HG02981 (cell line): ENCODE measurements at regions not wholly inside any gene's neighbourhood (a gene's known extent, or its start where the extent isn't known, plus 50 kb on each side); places are given as distances from the start of the nearest gene placed in this dataset.
"Not testable (repeated sequence)": the region's sequence is repeated elsewhere in the genome, so short reads cannot be mapped to it uniquely, and the experiment has no call there.

Experiments used
- ATAC-seq: cut with Tn5 transposase; IDR thresholded peaks from one replicate; pipeline ENCODE4 v1.9.1; 2021; ENCODE audit warnings: mild to moderate bottlenecking, moderate library complexity; ENCODE audit not compliant: unreplicated experiment

DNA sequence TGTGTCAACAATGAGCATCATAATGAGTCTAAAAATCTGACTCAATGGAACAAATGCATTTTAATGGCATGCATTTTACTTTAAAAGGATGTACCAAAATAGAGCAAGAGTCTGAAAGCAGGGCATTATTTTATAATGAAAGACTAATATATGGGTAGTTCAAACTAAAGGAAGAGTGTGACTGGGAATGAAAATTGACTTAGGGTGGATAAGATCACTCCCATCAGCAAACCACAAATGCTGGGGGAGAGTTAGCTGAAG is 114.7 kb downstream of the SOX4 start:
- ATAC-seq: no peak

GRCh38 chr6:21710216-21710615 is 116.7 kb downstream of the SOX4 start:
- ATAC-seq: no peak

DNA sequence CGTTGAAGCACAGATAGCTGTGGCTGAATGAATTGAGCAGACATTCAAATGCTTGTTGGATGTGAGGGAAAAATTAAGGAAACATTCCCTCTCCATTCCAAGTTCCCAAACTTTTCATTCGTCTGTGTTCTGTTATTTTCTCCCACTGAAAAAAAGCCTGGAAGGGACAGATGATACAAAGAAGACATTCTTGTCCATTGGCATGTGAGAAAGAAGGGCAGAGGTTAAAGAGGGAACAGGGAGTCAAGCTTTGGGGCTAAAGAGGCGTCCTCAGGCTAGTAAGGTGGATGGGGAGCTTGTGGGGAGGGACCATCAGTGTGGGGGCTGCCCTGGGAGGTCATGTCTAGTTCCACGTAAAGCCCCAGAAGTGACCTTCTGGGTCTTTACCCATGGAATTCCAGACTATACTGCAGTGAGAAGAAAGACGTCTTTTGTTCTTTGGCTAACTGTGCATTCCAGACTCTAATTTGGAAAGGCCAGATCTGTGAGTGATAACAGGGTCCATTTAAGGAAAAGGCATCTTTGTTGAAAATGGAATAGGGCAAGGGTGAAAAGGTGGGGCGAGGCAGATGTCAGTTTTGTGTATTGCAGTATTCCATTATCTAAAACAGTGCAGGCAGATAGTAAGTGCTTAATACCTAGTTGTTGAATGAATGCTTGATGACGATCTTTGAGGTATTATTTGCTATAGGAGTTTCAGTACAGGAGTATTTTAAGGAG is 117.5 kb downstream of the SOX4 start:
- ATAC-seq: no peak

GRCh38 chr6:21712213-21712612 is 118.7 kb downstream of the SOX4 start:
- ATAC-seq: no peak

- ATAC-seq: no peak
Observed at GRCh38 chr6:21713481-21713880, 119.9 kb downstream of the SOX4 start.

DNA sequence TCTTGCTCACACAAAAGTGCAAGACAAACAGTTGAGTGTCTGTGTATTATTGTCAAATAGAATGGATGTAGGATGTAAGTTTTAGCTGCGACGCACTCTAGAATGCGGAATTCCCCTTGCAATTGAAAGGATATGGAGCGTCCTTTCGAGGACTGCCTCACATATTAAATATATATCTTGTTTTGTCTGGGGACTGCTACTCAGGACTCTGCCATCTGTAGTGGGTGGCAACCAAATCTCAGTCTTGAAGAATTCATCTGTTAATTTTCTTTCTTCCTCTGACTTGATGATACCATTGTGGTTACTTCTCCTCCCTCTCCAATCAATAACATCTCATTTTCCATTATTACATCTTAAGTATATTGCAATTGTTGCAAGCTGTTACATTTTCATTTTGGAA is 121.6 kb downstream of the SOX4 start:
- ATAC-seq: no peak

GRCh38 chr6:21722510-21722909 is 129.0 kb downstream of the SOX4 start:
- ATAC-seq: no peak

DNA sequence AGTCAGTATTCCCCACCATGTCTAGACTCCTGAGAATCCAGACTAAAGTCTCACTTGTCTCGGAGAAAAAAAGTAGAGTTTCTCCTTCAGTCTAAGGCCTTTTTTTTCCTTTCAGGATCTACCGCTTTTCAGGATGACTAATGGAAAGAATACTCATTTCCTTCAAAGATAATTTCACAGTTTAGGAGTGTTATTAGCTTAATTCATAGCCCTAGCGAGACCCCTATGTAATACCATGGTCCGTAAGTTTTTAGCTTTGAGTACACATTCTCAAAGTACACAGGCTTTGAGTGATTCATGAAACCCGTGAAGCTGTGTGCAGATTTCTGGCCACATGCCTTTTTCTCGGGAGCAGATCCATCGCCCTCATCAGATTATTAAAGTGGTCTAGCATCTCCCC is 133.1 kb downstream of the SOX4 start:
- ATAC-seq: no peak

- no peak for ATAC-seq
Observed at GRCh38 chr6:21728141-21728540, 134.6 kb downstream of the SOX4 start.

- no peak for ATAC-seq
Observed at GRCh38 chr6:21729431-21729830, 135.9 kb downstream of the SOX4 start.

DNA sequence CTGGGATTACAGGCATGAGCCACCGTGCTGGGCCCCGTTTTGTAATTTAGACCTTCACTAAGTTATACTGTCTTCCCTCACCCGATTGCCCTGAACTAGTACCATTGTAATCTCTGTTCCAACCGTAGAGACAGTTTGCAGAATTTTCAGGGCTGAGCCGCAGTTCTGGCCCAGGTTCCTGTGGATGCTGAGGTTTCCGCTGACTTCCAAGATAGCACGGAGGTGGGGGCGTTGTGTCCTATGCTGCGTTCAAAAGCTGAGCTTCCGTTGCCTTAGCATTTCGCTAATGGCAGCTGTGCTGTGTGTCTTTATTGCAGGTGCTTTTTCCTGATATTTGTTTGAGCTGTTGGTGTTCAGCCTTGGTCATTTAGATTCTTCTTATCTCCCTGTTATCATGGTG is 137.0 kb downstream of the SOX4 start:
- no peak for ATAC-seq

- ATAC-seq: no peak
Observed at GRCh38 chr6:21731411-21732031, 138.0 kb downstream of the SOX4 start.

DNA sequence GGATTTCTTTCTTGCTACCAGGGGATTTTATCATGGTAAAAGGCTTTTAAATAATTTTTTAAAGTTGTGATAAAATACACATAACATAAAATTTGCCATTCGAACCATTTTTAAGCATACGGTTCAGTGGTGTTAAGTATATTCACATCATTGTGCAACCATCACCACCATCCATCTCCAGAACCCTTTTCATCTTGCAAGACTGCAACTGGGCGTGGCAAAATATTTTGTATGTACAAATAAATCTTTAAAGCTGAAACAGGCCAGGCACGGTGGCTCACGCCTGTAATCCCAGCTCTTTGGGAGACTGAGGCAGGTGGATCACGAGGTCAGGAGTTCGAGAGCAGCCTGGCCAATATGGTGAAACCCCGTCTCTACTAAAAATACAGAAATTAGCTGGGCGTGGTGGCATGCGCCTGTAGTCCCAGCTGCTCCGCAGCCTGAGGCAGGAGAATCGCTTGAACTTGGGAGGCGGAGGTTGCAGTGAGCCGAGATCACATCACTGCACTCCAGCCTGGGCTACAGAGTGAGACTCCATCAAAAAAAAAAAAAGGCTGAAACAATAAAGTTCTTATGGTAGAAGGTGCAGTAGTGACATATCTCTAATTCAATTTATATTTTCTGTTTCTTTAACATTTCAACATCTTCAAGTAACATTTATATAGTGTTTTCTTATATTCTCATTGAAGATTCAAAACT is 138.6 kb downstream of the SOX4 start:
- not testable (repeated sequence) for ATAC-seq

GRCh38 chr6:21732731-21733130 is 139.2 kb downstream of the SOX4 start:
- no peak for ATAC-seq

DNA sequence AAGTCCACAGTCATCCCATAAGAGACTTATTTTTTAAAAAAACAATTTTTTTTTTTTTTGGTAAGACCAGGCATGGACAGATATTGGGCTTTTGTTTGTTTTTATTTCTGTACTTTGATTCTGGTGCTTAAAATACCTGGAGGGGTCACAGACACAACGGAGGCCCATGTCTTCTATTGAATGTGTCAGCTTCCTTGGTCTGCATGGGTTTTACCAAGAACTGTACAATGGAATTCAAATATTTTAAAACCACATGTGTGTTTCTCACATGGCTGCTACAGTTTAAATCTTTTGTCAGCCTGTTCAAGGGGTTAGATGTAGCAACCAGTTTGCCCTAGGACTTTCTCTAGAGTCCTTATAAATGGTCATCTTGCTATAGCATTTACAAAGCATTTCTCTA is 139.8 kb downstream of the SOX4 start:
- ATAC-seq: no peak

DNA sequence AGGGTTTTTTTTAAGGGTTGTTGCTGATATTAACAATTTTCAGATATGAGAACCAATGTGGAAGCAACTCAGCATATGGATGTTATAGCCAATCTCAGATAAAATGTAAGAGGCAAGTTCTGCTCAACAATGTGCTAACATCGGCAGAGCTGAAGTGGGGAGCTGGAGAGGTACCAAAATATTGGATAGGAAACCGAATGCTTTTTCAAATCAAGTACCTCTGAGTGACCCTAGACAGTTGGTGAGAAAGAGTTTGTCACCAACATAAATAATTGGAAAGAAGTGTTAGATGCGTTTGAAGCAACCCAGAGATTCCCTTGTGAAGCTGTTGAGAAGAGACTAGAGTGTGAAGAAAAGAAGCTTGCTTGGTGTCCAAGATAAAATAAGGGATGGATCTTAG is 140.7 kb downstream of the SOX4 start:
- no peak for ATAC-seq

GRCh38 chr6:21738180-21739094 is 144.9 kb downstream of the SOX4 start:
- ATAC-seq: no peak

- ATAC-seq: no peak
Observed at GRCh38 chr6:21739241-21739640, 145.7 kb downstream of the SOX4 start.

GRCh38 chr6:21739838-21740237 is 146.3 kb downstream of the SOX4 start:
- ATAC-seq: no peak

- no peak for ATAC-seq
Observed at GRCh38 chr6:21740376-21741124, 147.0 kb downstream of the SOX4 start.
